Pancreas (tissue), 10 donors: ENCODE measurements at regions not wholly inside any gene's neighbourhood (a gene's known extent, or its start where the extent isn't known, plus 50 kb on each side); places are given as distances from the start of the nearest gene placed in this dataset.
"Not testable (repeated sequence)": the region's sequence is repeated elsewhere in the genome, so short reads cannot be mapped to it uniquely, and the experiment has no call there.

ENCODE experiments used
- ATAC-seq, 4 donors: fragments of 200-7000 bp; cut with Tn5 transposase; one replicate each; pipeline versions ENCODE4 v1.8.0 to v1.9.1; 2020; ENCODE audit warnings: mild to moderate bottlenecking in 4 of 4, moderate library complexity in 4 of 4
- DNase-seq, 6 donors: peaks; one replicate each; pipeline ENCODE4 v3.0.0-alpha.2; 2020
- FAIRE-seq: peaks from 2 replicates; lab custom pipeline; 2012; peaks lifted over from hg19 to GRCh38; lab: Jason Lieb, UNC
- H3K27ac ChIP-seq, 4 donors: fragments of 200-600 bp; sonication (generic); 1 replicate in 3 of 4; 2 replicates in 1 of 4; pipeline versions ENCODE4 v1.5.0 to v1.8.0; 2020
- H3K27me3 ChIP-seq, 4 donors: fragments of 200-600 bp; one replicate each; pipeline ENCODE4 v1.8.0; 2021
- H3K36me3 ChIP-seq, 3 donors: fragments of 200-600 bp; sonication (generic) in 1 of 3; one replicate each; pipeline versions ENCODE4 v1.5.0 to v1.8.0; 2020 to 2021
- H3K4me1 ChIP-seq, 3 donors: fragments of 200-600 bp; one replicate each; pipeline ENCODE4 v1.8.0; 2021
- H3K4me3 ChIP-seq, 4 donors: fragments of 200-600 bp; sonication (generic) in 2 of 4; one replicate each; pipeline versions ENCODE4 v1.5.0 to v1.8.0; 2020 to 2021
- H3K9me3 ChIP-seq, 4 donors: fragments of 200-600 bp; one replicate each; pipeline ENCODE4 v1.8.0; 2021
- WGBS, 2 donors: extraction: QIAGEN DNeasy Blood & Tissue Kit; methylation state at CpG; one replicate each; pipeline ENCODE4 v1.1.7; 2013; 5-methylcytosine and 5-hydroxymethylcytosine counted together
- intact Hi-C, 3 donors: fragments of 100-400 bp; cut with DNase I; formaldehyde crosslinking; loops; one replicate each; pipeline versions ENCODE4 v1.11.1 to v1.14.2; 2022
- TF ChIP-seq, protein P1 (sequence below), 4 donors: fragments of 200-600 bp; sonication (generic) in 3 of 4; IDR thresholded peaks; one replicate each; pipeline versions ENCODE4 v1.5.0 to v1.8.0; 2021; ENCODE audit warnings: antibody characterized with exemption in 4 of 4
- donor health status: healthy with polysubstance abuse.
- donor health status: DM: no; HTN: no; CAD: no; lungs with moderate emphysema.
- donor health status: DM: no; HTN: no; CAD: no.
- donor health status: control.
- donor health status: control.
- donor health status: Bipolar disorder and iron deficiency.
- donor health status: DM: yes; HTN: yes; CAD: no.
- donor health status: DM: no; HTN: no; CAD: no.
- donor health status: DM: no; HTN: no; CAD: no.
- donor health status: DM: yes; HTN: yes; CAD: no.

DNA sequence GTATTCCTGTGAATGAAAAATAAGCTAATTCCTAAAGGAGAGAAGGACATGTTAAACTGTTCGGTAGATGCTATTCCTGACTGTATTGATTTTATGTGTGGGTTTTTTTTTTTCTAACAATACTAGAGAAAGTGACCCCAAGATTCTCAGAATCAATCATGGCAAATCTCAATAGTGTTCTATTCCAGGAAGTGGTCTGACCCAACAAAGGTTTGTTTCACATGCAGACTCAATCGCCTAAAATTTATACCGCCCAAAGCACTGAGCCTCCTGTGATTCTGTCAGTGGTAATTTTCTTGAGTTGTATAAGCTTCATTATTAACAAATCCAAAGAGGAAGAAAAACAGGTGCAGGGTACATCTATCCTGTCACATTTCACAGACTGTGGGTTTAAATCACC lies 293.7 kb downstream of the SUCLA2 start:
- ATAC-seq (no peak), FAIRE-seq (no peak), DNase-seq (no peak)
- no peaks in the 10 kb centered on the region for H3K27me3 ChIP-seq
- intact Hi-C loops, result no loop called here
- H3K9me3 ChIP-seq, result no peaks in the 10 kb centered on the region
- WGBS, 2 donors, result 53 to 61% methylated on average over 3 of the region's 3 CpGs
- no peak overlapping the region for H3K27ac ChIP-seq
- H3K36me3 ChIP-seq, result no peaks in the 10 kb centered on the region
- H3K4me3 ChIP-seq, result no peak overlapping the region
- H3K4me1 ChIP-seq, result no peaks in the 10 kb centered on the region
- TF ChIP-seq, protein P1, sequence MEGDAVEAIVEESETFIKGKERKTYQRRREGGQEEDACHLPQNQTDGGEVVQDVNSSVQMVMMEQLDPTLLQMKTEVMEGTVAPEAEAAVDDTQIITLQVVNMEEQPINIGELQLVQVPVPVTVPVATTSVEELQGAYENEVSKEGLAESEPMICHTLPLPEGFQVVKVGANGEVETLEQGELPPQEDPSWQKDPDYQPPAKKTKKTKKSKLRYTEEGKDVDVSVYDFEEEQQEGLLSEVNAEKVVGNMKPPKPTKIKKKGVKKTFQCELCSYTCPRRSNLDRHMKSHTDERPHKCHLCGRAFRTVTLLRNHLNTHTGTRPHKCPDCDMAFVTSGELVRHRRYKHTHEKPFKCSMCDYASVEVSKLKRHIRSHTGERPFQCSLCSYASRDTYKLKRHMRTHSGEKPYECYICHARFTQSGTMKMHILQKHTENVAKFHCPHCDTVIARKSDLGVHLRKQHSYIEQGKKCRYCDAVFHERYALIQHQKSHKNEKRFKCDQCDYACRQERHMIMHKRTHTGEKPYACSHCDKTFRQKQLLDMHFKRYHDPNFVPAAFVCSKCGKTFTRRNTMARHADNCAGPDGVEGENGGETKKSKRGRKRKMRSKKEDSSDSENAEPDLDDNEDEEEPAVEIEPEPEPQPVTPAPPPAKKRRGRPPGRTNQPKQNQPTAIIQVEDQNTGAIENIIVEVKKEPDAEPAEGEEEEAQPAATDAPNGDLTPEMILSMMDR (IDR thresholded peaks at IDR 0.05), result no peak

DNA sequence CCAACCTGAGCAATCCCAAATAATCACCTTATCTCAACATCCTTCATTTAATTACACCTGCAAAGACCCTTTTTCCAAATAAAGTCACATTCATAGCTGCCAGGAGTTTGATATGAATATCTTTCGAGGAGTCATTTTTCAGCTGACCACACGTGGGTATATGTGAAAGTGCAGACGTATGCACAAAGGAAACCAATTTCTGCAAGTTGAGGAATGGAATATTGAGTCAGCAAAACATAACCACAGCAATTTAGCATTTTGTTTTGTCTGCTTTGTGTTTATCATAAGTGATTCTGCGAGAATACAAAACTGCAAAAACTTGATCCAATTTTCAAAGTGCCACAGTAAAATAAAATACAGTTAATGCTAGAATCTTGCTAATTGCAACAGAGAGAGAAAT lies 295.9 kb downstream of the SUCLA2 start:
- ATAC-seq (no peak), DNase-seq (no peak), FAIRE-seq (no peak)
- intact Hi-C loops, result no loop called here
- 47 to 58% methylated on average over 4 of the region's 4 CpGs for WGBS, 2 donors
- Histone ChIP-seq H3K4me3 (no peak overlapping the region), H3K27me3 (no peaks in the 10 kb centered on the region), H3K9me3 (no peaks in the 10 kb centered on the region), H3K4me1 (no peaks in the 10 kb centered on the region), H3K27ac (no peak overlapping the region), H3K36me3 (no peaks in the 10 kb centered on the region)
- TF ChIP-seq, protein P1 (IDR thresholded peaks at IDR 0.05), result no peak

- Histone ChIP-seq H3K4me1 (no peaks in the 10 kb centered on the region), H3K27me3 (no peaks in the 10 kb centered on the region), H3K9me3 (no peaks in the 10 kb centered on the region), H3K36me3 (no peaks in the 10 kb centered on the region), H3K4me3 (no peak overlapping the region), H3K27ac (no peak overlapping the region)
- DNase-seq (no peak), FAIRE-seq (no peak), ATAC-seq (no peak)
- TF ChIP-seq, protein P1 (IDR thresholded peaks at IDR 0.05), result no peak
- intact Hi-C loops, result no loop called here
- WGBS, 2 donors, result 55 to 66% methylated on average over 3 of the region's 3 CpGs
Observed at GRCh38 chr13:47696674-47697073, 304.4 kb downstream of the SUCLA2 start.

GRCh38 chr13:47687577-47687976 lies 313.5 kb downstream of the SUCLA2 start:
- no peaks in the 10 kb centered on the region for H3K36me3 ChIP-seq
- no peaks in the 10 kb centered on the region for H3K4me1 ChIP-seq
- WGBS, 2 donors, result 23 to 28% methylated on average over 2 of the region's 2 CpGs
- H3K4me3 ChIP-seq, result no peak overlapping the region
- TF ChIP-seq, protein P1 (IDR thresholded peaks at IDR 0.05), result no peak
- no peaks in the 10 kb centered on the region for H3K27me3 ChIP-seq
- no peak for DNase-seq
- intact Hi-C loops, result no loop called here
- no peak for ATAC-seq
- no peak overlapping the region for H3K27ac ChIP-seq
- no peak for FAIRE-seq
- no peaks in the 10 kb centered on the region for H3K9me3 ChIP-seq

- WGBS, 2 donors, result 72 to 85% methylated on average over 2 of the region's 2 CpGs
- DNase-seq, FAIRE-seq, H3K27ac ChIP-seq, H3K27me3 ChIP-seq, ATAC-seq, H3K36me3 ChIP-seq, H3K4me3 ChIP-seq, H3K9me3 ChIP-seq, H3K4me1 ChIP-seq, intact Hi-C loops: not testable (repeated sequence)
Observed at GRCh38 chr13:47685156-47685555, 315.9 kb downstream of the SUCLA2 start.

DNA sequence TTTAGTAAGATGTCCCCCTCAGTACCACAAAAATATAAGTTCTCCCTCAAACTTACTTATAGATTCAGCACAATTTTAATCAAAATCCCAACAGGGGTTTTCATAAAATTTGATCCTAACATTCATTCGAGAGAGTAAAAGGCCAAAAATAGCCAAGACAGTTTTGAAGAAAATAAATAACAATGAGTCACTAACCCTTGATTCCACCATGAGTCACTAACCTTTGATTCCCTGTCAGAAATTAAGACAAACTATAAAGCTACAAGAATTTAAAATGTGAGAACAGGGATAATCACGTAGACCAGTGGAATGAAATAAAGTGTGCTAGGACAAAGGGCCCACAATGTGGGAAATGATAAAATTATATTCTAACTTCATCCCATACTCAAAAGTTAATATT lies 320.3 kb downstream of the SUCLA2 start:
- no peak overlapping the region for H3K27ac ChIP-seq
- intact Hi-C loops, result no loop called here
- no peaks in the 10 kb centered on the region for H3K27me3 ChIP-seq
- no peak for ATAC-seq
- TF ChIP-seq, protein P1 (IDR thresholded peaks at IDR 0.05), result no peak
- no peak for FAIRE-seq
- H3K36me3 ChIP-seq, result no peaks in the 10 kb centered on the region
- no peak overlapping the region for H3K4me3 ChIP-seq
- 52 to 65% methylated on average over 2 of the region's 2 CpGs for WGBS, 2 donors
- no peaks in the 10 kb centered on the region for H3K4me1 ChIP-seq
- H3K9me3 ChIP-seq, result no peaks in the 10 kb centered on the region
- no peak for DNase-seq
